HG03575 (cell line): ENCODE measurements at regions not wholly inside any gene's neighbourhood (a gene's known extent, or its start where the extent isn't known, plus 50 kb on each side); places are given as distances from the start of the nearest gene placed in this dataset.

Source experiments
- ATAC-seq: cut with Tn5 transposase; IDR thresholded peaks from one replicate; pipeline ENCODE4 v1.9.1; 2021; ENCODE audit not compliant: unreplicated experiment, insufficient number of reproducible peaks, low FRiP score; ENCODE audit errors: extremely low read depth

DNA sequence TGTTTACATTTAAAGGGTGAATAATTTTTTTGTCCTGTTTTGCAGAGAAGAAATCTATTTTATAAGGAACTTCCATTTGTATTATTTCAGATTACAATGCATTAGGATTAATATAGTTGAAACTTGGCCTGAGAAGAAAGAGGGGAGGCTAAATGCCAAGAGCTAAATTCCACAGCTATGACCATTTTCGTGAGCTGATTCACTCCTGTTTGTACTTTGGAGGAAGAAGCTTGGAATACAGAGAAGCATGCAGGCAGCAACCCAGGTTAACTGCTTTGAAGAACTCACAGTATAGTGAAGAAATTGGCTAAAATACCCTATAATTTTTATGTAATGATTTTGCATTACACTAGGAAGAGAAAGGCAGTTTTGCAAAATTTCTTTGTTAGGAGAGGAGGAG is 309.4 kb upstream of the KLF12 start:
- no peak for ATAC-seq

DNA sequence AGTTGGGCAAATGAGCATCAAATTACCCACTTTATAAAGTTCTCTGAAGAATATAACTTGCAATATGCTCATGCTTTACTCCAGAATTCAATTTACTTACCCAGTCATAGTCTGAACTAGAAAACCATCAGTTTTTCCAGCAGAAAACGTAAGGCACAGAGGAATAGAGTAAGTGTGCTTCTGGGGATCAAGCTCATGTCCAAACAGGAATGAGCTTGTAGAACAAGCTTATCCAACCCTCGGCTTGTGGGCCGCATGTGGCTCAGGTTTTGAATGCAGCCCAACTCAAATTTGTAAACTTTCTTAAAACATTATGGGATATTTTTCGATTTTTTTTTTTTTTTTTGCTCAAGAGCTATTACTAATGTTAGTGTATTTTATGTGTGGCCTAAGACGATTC is 308.5 kb upstream of the KLF12 start:
- ATAC-seq = no peak

DNA sequence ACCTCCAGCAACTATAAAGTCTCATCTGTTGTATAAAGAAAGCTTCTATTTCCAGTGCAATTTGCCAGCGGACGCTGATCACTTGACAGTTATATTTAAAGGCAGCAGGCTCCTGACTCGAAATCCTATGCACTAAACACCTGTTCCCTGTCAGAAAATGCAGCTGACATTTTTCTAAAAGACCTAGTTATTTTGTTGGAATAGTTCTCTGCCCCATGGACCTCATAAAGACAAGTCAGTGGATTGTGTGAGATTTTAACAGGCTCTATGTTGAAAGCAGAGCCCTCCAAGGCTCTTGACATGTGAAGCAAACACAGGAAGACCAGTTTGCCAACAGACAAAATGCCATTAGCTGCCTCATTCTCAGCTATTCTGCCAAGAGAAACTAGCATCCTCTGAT is 304.7 kb upstream of the KLF12 start:
- no peak for ATAC-seq

DNA sequence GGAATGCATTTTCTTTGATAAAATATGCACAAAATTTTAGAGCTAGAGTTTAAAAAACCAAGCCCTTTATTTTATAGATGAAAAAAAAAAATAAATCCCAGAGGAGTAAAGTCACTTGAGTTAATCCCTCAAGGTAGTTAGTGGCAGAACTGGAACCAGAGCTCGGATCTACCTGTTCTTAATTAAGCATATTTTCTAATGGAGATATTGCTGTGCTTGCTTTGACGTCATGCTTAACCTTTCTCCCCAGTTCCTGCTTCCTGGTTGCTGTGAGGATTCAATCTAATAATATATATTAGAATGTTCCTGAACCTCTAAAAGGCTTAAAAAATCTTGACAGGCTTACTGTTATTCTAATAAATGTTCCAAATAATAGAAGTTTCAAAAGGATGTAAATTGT is 300.6 kb upstream of the KLF12 start:
- ATAC-seq = no peak

GRCh38 chr13:74424455-74424854 is 290.3 kb upstream of the KLF12 start:
- no peak for ATAC-seq

DNA sequence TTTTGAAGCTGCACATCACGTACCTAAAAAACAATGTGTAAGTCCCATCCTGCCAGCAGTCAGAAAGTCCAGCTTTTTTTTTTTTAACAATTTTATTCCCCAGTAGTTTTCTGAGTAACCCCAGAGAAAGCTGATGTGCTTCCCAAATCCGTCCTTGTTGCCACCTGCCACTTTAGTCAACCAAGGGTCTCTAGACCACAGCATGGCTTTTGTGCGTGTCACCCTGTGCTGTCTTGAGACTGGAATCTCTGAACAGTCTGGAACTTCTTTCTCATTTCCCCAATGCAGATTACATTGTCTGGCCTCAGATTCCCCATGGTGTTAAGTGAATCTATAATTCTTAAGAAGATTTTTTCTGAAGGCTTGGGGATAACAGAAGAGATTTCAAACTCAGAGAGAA is 289.2 kb upstream of the KLF12 start:
- ATAC-seq = no peak

DNA sequence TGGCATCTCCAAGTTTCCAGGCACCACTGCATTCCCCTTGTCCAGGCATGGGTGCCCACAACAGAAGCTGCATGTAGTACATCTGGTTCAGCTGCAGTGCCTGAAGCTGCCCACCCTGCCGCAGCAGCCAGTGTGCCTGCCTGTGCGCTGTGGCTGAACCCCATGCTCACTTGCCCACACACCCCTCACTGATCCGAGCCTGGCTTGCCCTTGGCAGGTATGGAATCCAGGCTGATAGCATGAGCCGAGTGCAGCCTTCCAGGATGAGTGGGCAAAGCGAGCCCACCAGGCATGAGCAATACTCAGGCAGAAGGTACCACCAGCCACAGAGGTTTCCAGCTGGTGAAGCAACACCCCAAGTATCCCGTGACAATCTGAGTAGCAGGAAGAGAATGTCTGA is 280.3 kb upstream of the KLF12 start:
- no peak for ATAC-seq

GRCh38 chr13:74413482-74413881 is 279.3 kb upstream of the KLF12 start:
- ATAC-seq = no peak

GRCh38 chr13:74409551-74409950 is 275.3 kb upstream of the KLF12 start:
- no peak for ATAC-seq

- ATAC-seq = no peak
These were observed 272.2 kb upstream of the KLF12 start for GRCh38 chr13:74406420-74406819.

DNA sequence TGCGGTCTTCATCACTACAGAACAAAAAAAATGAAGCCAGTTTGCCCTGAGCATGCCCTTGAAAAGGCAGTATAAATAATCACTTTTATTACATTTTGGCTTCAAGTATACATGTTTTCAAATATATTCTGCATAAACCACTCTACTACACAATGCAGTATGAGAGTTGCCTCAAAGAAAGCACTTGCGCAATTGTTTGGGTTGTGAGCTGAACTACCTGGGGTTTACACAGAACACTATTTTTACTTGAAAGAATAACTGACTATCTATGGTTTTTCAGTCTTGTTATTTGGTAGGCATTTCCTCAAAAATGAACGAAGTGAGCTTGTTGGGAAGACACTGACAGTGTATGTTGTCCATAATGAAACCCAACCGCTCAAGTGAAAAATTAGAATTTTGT is 264.4 kb upstream of the KLF12 start:
- no peak for ATAC-seq

DNA sequence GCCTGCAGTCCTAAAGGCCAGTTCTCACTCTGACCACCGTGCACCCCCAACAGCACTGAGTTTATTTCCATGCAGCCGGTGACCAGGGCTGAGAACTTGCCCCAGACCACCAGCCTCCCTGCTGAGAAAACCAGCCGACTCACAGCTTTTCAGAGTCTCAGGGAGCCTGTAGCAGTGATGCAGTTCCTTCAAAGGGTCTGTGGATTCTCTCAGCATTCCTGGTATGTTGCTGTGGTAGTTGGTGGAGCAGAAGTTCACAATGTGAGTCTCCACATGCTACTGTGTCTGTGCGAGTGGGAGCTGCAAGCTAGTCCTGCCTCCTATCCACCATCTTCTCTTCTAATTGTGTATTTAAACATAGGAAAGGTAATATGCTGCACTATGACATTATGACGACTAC is 254.9 kb upstream of the KLF12 start:
- ATAC-seq = no peak

DNA sequence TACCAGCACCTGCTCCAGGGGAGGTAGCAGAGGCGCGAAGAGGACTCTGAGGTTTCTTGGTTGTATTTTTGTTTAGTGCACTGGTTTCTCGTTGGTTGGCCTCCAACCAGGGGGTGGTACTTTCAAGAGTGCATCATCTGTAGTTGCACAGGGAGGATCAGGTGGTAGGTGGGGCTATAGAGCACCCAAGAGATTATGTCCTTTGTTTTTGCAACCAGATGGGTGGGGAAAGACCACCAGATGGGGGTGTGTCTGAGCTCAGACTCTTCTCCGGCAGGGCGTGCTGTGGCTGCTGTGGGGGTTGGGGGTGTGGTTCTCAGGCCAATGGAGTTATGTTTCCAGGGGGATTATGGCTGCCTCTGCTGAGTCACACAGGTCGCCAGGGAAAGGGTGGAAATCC is 254.4 kb upstream of the KLF12 start:
- no peak for ATAC-seq

DNA sequence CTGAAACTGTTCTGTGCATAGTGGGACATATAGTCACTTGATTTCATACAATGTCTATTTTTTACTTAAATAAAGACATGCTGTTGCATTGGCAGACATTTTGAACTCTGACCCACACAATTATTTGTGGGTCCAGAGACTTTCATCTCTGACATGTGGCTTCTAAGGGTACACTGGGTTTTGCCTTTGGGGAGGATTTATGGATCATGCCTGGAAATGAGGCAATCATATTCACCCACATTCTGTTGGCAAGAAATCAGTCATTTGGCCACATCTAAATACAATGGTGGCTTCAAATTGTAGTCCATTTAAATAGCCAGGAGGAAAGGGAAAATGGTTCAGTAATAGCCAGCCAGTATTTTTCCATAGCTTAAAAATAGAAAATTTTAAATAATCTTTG is 238.3 kb upstream of the KLF12 start:
- ATAC-seq = no peak

DNA sequence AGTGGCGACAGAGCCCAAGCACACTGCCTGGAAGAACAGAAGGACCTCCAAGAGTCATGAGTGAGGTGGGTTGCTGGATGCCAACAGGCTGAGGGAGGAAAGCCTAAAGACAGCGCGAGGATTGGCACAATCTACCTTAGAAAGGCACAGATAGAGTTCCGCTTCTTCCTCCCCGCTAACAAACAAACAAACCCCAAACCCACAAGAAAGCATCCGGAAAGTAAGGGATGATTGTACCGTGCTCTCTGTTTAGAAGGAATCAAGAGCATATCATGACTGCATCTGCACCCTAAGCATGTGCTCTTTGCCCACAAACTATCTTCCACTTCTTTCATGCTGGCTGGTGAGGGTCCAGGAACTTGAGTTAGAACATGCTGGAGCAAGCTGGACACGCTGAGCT is 233.0 kb upstream of the KLF12 start:
- no peak for ATAC-seq

- ATAC-seq = no peak
These were observed 227.1 kb upstream of the KLF12 start for GRCh38 chr13:74361274-74361673.

DNA sequence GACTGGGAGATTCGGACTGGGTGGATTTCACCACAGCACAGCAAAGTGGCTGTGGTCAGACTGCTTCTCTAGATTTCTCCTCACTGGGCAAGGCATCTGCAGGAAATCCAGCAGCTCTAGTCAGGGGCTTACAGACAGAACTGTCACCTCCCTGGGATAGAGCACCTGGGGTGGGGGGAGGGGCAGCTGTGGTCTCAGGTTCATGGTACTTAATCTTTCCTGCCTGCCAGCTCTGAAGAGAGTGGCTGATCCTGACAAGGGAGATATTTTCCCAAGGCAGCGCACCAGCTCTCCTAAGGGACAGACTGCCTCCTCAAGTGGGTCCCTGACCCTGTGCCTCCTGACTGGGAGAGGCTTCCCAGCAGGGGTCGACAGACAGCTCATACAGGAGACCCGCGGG is 212.8 kb upstream of the KLF12 start:
- ATAC-seq = no peak

GRCh38 chr13:74338341-74338740 is 204.1 kb upstream of the KLF12 start:
- ATAC-seq = no peak

- ATAC-seq = no peak
These were observed 202.3 kb upstream of the KLF12 start for GRCh38 chr13:74336546-74336945.

- ATAC-seq = no peak
These were observed 201.2 kb upstream of the KLF12 start for GRCh38 chr13:74335370-74335769.

DNA sequence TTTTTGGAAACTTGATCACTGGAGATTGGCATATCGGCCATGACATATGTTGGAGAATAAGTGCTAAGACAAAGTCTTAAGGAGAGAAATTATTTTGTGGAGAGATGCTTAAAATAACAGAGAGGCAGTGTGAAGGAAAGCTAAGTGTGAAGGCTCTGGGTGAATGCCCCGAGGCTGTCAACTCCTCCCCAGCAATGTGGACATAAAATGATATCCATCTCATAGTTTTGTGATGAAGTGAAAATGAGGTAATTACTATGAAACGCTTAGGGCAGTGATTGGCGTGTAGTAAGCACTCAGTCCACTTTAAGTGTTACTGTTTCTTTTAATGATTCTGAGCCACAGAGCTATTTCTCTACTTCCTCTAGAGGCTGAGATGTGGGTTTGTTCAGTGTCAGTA is 195.8 kb upstream of the KLF12 start:
- no peak for ATAC-seq

- no peak for ATAC-seq
These were observed 190.9 kb upstream of the KLF12 start for GRCh38 chr13:74325106-74325505.
